ENCODE measurements at regions not wholly inside any gene's neighbourhood (a gene's known extent, or its start where the extent isn't known, plus 50 kb on each side); places are given as distances from the start of the nearest gene placed in this dataset.

- Histone ChIP-seq H3K9me2 (no peaks in the 10 kb centered on the region), H3K4me1 (ENCODE audit: control insufficient read depth in 1 of 2, insufficient read depth in 2 of 2, low read depth in 1 of 2, low read length in 1 of 2) (peaks cover 0 to 18% of the 10 kb centered on the region in 2 experiments; a peak in 1 of 4 replicates), H2AFZ (ENCODE audit: low read depth) (no peak overlapping the region), H4K20me1 (ENCODE audit: insufficient read depth) (no peaks in the 10 kb centered on the region), H3K4me2 (no peak overlapping the region), H3K27me3 (ENCODE audit: insufficient read depth) (no peaks in the 10 kb centered on the region), H3F3A (replicated peaks; ENCODE audit: insufficient read depth) (no peaks in the 10 kb centered on the region), H3K9me3 (no peaks in the 10 kb centered on the region), H3K4me3 (ENCODE audit: low read depth in 2 of 2, low read length in 1 of 2) (no peak overlapping the region), H3K9ac (no peak overlapping the region), H3K27ac (ENCODE audit: low read depth in 2 of 2, low read length in 1 of 2) (no peak overlapping the region), H3K36me3 (replicated peaks in 1 of 2; ENCODE audit: control insufficient read depth in 1 of 2, insufficient read depth in 2 of 2, low read length in 1 of 2) (no peaks in the 10 kb centered on the region), H3K79me2 (ENCODE audit: insufficient read depth) (no peaks in the 10 kb centered on the region)
- DNase-seq: no peak
- no peak for TF ChIP-seq GATA2 (CRISPR knock-in tag; IDR thresholded peaks at IDR 0.05)
- TF ChIP-seq, protein P1, sequence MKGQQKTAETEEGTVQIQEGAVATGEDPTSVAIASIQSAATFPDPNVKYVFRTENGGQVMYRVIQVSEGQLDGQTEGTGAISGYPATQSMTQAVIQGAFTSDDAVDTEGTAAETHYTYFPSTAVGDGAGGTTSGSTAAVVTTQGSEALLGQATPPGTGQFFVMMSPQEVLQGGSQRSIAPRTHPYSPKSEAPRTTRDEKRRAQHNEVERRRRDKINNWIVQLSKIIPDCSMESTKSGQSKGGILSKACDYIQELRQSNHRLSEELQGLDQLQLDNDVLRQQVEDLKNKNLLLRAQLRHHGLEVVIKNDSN (IDR thresholded peaks at IDR 0.05; ENCODE audit: borderline replicate concordance, low read depth): no peak
- TF ChIP-seq, protein P2, sequence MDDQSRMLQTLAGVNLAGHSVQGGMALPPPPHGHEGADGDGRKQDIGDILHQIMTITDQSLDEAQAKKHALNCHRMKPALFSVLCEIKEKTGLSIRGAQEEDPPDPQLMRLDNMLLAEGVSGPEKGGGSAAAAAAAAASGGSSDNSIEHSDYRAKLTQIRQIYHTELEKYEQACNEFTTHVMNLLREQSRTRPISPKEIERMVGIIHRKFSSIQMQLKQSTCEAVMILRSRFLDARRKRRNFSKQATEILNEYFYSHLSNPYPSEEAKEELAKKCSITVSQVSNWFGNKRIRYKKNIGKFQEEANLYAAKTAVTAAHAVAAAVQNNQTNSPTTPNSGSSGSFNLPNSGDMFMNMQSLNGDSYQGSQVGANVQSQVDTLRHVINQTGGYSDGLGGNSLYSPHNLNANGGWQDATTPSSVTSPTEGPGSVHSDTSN (IDR thresholded peaks at IDR 0.05): no peak
- no peak for TF ChIP-seq TCF12 (IDR thresholded peaks at IDR 0.05)
- TF ChIP-seq TEAD4 (IDR thresholded peaks at IDR 0.05; ENCODE audit: borderline replicate concordance, insufficient read depth): no peak
- TF ChIP-seq RXRA (IDR thresholded peaks at IDR 0.05; ENCODE audit: borderline replicate concordance, low read depth): no peak
- TF ChIP-seq FOXM1 (IDR thresholded peaks at IDR 0.05; ENCODE audit: low read depth): no peak
- TF ChIP-seq CHD2 (IDR thresholded peaks at IDR 0.05; ENCODE audit: low read length, partially characterized antibody): no peak
- TF ChIP-seq USF2 (IDR thresholded peaks at IDR 0.05; ENCODE audit: borderline replicate concordance, low read depth, low read length): no peak
- no peak for TF ChIP-seq IRF3 (IDR thresholded peaks at IDR 0.05; ENCODE audit: low read depth, low read length)
- TF ChIP-seq, protein P3, sequence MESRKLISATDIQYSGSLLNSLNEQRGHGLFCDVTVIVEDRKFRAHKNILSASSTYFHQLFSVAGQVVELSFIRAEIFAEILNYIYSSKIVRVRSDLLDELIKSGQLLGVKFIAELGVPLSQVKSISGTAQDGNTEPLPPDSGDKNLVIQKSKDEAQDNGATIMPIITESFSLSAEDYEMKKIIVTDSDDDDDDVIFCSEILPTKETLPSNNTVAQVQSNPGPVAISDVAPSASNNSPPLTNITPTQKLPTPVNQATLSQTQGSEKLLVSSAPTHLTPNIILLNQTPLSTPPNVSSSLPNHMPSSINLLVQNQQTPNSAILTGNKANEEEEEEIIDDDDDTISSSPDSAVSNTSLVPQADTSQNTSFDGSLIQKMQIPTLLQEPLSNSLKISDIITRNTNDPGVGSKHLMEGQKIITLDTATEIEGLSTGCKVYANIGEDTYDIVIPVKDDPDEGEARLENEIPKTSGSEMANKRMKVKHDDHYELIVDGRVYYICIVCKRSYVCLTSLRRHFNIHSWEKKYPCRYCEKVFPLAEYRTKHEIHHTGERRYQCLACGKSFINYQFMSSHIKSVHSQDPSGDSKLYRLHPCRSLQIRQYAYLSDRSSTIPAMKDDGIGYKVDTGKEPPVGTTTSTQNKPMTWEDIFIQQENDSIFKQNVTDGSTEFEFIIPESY (IDR thresholded peaks at IDR 0.05; ENCODE audit: borderline replicate concordance, low read depth): no peak
- TF ChIP-seq RFX5 (IDR thresholded peaks at IDR 0.05; ENCODE audit: low read length): no peak
- no peak for TF ChIP-seq RAD21 (IDR thresholded peaks at IDR 0.05; ENCODE audit: low read length)
- TF ChIP-seq EZH2phosphoT487 (IDR thresholded peaks at IDR 0.05; ENCODE audit: borderline replicate concordance, low read depth): no peak
- TF ChIP-seq MAX (IDR thresholded peaks at IDR 0.05; ENCODE audit: low read depth): no peak
- no peak for TF ChIP-seq RCOR1 (IDR thresholded peaks at IDR 0.05; ENCODE audit: low read length)
- TF ChIP-seq FOXJ3 (CRISPR knock-in tag; IDR thresholded peaks at IDR 0.05): no peak
- no peak for TF ChIP-seq JUND (IDR thresholded peaks at IDR 0.05)
- POLR2A ChIA-PET: no interaction called here
- CTCF ChIA-PET: no interaction called here
- WGBS (ENCODE audit: low lambda C conversion rate): 53% methylated on average over 4 of the region's 4 CpGs
Measured at GRCh38 chrX:150162141-150162540, 201.0 kb upstream of the MAMLD1 start.
